ENCODE measurements at regions not wholly inside any gene's neighbourhood (a gene's known extent, or its start where the extent isn't known, plus 50 kb on each side); places are given as distances from the start of the nearest gene placed in this dataset.

DNA sequence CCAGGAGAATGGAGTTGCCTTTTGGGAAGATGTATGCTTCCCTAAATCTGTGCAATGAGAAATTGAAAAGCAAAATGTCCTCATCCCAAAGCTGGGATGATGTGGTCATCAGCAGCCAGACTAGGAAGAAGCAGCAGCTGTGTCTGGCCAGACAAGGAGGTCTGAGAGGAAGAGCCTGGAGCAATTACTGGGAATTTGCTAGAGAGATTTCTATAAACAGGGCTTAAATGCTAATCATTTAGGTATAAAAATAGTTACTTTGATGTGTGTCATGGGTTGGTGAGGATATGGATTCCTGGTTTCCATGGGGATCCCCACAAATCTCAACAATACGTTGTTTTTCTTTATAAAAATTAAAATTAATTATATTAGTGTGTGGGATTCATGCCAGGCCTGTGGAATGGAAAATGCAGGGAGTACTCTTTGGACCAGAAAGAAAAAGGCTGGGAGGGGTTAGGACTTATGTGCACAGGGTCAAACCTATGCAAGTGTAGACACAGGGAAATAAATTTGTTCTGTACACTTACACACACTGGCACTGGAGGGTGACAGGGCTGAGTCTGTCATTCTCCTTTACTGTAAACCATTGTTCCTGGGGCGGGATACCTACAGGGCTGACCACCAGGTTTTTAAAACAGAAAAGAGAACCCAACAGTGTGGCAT lies 58.7 kb upstream of the TRPC7 start:
- TF ChIP-seq SIN3A (IDR thresholded peaks at IDR 0.05; ENCODE audit: borderline replicate concordance, insufficient read depth, low read length) (no peak), FOXP2 (optimal IDR thresholded peaks at IDR 0.05; ENCODE audit: borderline replicate concordance, extremely low read depth, extremely low read length, insufficient read depth) (no peak), TAF1 (IDR thresholded peaks at IDR 0.05; ENCODE audit: borderline replicate concordance, insufficient read depth, low read length) (no peak), POLR2AphosphoS5 (IDR thresholded peaks at IDR 0.05; ENCODE audit: low read depth, low read length) (no peak)
- TF ChIP-seq, protein P1, sequence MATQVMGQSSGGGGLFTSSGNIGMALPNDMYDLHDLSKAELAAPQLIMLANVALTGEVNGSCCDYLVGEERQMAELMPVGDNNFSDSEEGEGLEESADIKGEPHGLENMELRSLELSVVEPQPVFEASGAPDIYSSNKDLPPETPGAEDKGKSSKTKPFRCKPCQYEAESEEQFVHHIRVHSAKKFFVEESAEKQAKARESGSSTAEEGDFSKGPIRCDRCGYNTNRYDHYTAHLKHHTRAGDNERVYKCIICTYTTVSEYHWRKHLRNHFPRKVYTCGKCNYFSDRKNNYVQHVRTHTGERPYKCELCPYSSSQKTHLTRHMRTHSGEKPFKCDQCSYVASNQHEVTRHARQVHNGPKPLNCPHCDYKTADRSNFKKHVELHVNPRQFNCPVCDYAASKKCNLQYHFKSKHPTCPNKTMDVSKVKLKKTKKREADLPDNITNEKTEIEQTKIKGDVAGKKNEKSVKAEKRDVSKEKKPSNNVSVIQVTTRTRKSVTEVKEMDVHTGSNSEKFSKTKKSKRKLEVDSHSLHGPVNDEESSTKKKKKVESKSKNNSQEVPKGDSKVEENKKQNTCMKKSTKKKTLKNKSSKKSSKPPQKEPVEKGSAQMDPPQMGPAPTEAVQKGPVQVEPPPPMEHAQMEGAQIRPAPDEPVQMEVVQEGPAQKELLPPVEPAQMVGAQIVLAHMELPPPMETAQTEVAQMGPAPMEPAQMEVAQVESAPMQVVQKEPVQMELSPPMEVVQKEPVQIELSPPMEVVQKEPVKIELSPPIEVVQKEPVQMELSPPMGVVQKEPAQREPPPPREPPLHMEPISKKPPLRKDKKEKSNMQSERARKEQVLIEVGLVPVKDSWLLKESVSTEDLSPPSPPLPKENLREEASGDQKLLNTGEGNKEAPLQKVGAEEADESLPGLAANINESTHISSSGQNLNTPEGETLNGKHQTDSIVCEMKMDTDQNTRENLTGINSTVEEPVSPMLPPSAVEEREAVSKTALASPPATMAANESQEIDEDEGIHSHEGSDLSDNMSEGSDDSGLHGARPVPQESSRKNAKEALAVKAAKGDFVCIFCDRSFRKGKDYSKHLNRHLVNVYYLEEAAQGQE (IDR thresholded peaks at IDR 0.05; ENCODE audit: insufficient read depth in 1 of 2, low read depth in 2 of 2, low read length in 2 of 2) = no peak

DNA sequence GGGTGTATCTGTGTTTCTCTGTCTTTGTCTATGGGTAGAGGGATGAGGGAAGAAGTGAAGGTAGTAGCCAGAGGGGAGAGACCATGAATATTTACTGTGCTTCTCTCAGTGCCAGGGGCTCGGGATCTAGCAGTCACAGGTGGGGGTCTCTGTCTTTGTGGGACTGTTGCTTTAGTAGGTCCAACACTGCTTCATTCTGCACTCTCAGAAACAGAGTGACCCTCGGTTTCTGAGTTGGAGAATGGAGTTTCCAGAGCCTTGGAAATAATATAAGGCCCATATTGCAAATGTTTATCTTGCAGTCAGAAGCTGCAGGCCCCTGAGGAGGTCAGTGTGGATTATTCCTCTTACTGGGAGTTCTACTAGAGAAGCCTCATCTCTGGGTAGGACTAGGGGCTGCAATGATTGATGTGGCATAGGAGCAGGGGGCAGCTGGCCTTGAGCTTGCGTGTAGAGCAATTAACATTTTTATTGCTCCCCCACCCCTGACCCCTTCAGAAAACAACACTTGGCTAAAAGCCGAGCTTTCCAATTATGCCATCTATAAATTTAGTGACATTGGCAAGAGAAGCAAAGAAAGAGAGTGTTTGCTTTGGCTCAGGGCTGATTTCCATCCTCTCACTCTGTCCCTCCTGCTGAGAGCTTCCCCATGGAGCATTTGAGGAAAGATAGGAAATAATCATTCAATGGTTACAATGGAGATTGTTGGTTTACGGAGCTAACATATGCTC lies 55.0 kb upstream of the TRPC7 start:
- TF ChIP-seq FOXP2 (optimal IDR thresholded peaks at IDR 0.05; ENCODE audit: borderline replicate concordance, extremely low read depth, extremely low read length, insufficient read depth) = no peak

DNA sequence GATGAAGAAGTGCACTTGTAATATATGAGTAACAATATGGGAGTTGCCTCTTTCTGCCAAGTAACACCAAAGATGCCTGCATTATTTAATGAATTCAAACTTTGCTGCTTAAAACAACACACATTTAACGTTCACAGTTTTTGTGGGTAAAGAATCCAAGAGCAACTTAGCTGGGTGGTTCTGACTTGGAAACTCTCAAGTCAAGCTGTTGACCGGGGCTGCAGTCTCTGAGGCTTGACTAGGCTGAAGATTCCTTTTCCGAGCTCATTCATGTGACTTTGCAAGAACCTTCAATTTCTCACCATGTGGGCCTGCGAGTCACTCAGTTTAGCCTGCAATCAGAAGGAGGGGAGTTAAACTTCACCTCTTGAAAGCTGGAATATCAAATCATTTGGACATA lies 53.0 kb upstream of the TRPC7 start:
- TF ChIP-seq POLR2AphosphoS5 (IDR thresholded peaks at IDR 0.05; ENCODE audit: low read depth, low read length) (no peak), SIN3A (IDR thresholded peaks at IDR 0.05; ENCODE audit: borderline replicate concordance, insufficient read depth, low read length) (no peak), FOXP2 (optimal IDR thresholded peaks at IDR 0.05; ENCODE audit: borderline replicate concordance, extremely low read depth, extremely low read length, insufficient read depth) (no peak), TAF1 (IDR thresholded peaks at IDR 0.05; ENCODE audit: borderline replicate concordance, insufficient read depth, low read length) (no peak)
- TF ChIP-seq, protein P1 (IDR thresholded peaks at IDR 0.05; ENCODE audit: insufficient read depth in 1 of 2, low read depth in 2 of 2, low read length in 2 of 2) = no peak
